ENCODE measurements at regions not wholly inside any gene's neighbourhood (a gene's known extent, or its start where the extent isn't known, plus 50 kb on each side); places are given as distances from the start of the nearest gene placed in this dataset.

DNA sequence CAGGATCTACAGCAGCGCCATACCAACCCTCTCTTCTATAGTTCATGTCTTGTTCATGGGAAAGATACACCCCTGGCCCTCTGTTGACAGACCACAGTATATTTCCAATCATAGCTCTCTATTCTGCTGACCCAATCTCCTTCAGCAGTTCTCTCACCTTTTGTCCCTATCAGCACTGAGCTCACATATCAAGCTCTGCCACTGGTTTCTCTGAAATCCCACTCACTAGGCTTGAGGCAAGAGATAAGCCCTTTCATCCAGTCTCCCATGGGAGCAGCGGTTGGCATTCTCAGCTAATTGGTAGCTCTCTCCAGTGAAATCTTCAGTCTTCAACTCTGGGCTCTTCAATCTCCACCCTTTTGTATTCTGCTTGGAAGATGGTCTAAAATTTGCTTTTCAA lies 313.4 kb downstream of the GJA1 start:
- Histone ChIP-seq H3K27me3 (ENCODE audit: insufficient read depth, low read length) (no peaks in the 10 kb centered on the region), H3K4me3 (ENCODE audit: low read depth, low read length) (no peak overlapping the region), H3K36me3 (ENCODE audit: insufficient read depth, low read length) (no peaks in the 10 kb centered on the region), H3K27ac (ENCODE audit: low read depth, low read length) (no peak overlapping the region), H2AFZ (ENCODE audit: low read length, unreplicated experiment) (no peak overlapping the region), H3K4me1 (ENCODE audit: control insufficient read depth, insufficient read depth, low read length, unreplicated experiment) (no peaks in the 10 kb centered on the region), H3K79me2 (ENCODE audit: control insufficient read depth, insufficient read depth, low read length, unreplicated experiment) (no peaks in the 10 kb centered on the region)

DNA sequence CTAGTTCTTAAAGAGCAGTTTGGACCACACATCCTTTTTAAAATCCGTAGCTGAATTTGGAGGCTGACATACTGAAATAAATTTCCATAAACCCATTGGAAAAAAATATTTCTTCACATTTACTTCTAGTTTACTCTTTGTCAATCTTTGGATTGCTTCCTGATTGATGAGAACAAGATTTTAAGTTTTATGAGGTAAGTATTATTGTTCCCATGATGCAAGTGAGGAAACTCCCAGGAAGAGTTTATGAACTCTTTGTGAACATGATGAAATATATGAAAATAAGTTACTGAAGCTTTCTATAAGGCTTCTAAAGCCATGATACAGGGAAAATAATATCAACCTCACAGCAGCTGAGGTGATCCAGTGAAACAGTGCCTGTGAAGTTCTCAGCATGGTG lies 320.0 kb downstream of the GJA1 start:
- Histone ChIP-seq H3K4me1 (ENCODE audit: control insufficient read depth, insufficient read depth, low read length, unreplicated experiment) (no peaks in the 10 kb centered on the region), H3K27ac (ENCODE audit: low read depth, low read length) (no peak overlapping the region), H3K27me3 (ENCODE audit: insufficient read depth, low read length) (no peaks in the 10 kb centered on the region), H3K36me3 (ENCODE audit: insufficient read depth, low read length) (no peaks in the 10 kb centered on the region), H2AFZ (ENCODE audit: low read length, unreplicated experiment) (no peak overlapping the region), H3K79me2 (ENCODE audit: control insufficient read depth, insufficient read depth, low read length, unreplicated experiment) (no peaks in the 10 kb centered on the region), H3K4me3 (ENCODE audit: low read depth, low read length) (no peak overlapping the region)

DNA sequence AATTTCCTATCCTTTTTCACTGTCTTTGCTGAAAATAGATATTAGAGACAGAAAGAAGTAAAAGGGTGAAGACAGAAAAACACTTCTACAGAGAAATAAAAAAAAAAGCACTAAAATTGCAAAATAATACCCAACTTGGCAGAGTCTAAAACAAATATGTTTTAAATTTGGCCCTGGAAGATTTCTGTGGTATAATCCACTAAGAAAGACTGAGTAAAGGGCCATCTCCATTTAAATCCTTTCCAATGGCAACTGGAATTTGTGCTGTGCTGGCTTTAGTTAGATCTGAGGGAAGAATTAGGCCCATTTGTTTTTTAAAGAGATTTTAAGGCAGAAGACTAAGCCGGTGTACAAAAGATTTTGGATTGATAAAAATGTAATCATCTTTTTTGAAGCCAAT lies 321.2 kb downstream of the GJA1 start:
- no peak overlapping the region for H2AFZ ChIP-seq (ENCODE audit: low read length, unreplicated experiment)
- H3K4me3 ChIP-seq (ENCODE audit: low read depth, low read length) = no peak overlapping the region
- no peak overlapping the region for H3K27ac ChIP-seq (ENCODE audit: low read depth, low read length)
- H3K27me3 ChIP-seq (ENCODE audit: insufficient read depth, low read length) = no peaks in the 10 kb centered on the region
- no peaks in the 10 kb centered on the region for H3K79me2 ChIP-seq (ENCODE audit: control insufficient read depth, insufficient read depth, low read length, unreplicated experiment)
- no peaks in the 10 kb centered on the region for H3K4me1 ChIP-seq (ENCODE audit: control insufficient read depth, insufficient read depth, low read length, unreplicated experiment)
- no peaks in the 10 kb centered on the region for H3K36me3 ChIP-seq (ENCODE audit: insufficient read depth, low read length)

DNA sequence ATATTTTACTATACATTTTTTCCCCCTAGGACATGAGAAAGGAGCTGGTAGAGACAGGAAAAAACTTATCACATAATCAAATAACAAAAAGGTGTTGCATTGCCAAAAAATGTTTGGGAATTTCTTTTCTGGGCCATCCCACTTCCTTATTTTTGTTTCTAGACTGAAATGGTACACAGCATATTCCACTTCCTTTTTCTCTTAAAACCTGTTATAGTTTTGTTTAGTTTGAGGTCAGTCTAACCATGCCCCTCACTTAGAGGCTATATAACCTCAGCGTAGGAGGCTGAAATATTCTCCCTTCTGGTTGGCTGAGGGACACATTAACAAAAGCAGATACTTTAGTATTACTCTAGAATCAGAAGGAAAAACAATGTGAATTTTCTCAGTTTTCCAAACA lies 323.9 kb downstream of the GJA1 start:
- H3K27ac ChIP-seq (ENCODE audit: low read depth, low read length) = no peak overlapping the region
- no peaks in the 10 kb centered on the region for H3K27me3 ChIP-seq (ENCODE audit: insufficient read depth, low read length)
- H2AFZ ChIP-seq (ENCODE audit: low read length, unreplicated experiment) = no peak overlapping the region
- H3K36me3 ChIP-seq (ENCODE audit: insufficient read depth, low read length) = no peaks in the 10 kb centered on the region
- H3K4me3 ChIP-seq (ENCODE audit: low read depth, low read length) = no peak overlapping the region
- no peaks in the 10 kb centered on the region for H3K4me1 ChIP-seq (ENCODE audit: control insufficient read depth, insufficient read depth, low read length, unreplicated experiment)
- H3K79me2 ChIP-seq (ENCODE audit: control insufficient read depth, insufficient read depth, low read length, unreplicated experiment) = no peaks in the 10 kb centered on the region

DNA sequence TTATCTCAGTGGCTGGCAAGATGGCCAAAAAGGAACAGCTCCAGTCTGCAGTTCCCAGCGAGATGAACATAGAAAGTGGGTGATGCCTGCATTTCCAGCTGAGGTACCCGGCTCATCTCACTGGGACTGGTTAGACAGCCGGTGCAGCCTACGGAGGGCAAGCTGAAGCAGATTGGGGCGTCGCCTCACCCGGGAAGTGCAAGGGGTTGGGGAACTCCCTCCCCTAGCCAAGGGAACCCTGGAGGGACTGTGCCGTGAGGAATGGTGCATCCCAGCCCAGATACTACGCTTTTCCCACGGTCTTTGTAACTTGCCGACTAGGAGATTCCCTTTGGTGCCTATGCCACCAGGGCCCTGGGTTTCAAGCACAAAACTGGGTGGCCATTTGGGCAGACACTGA lies 324.7 kb downstream of the GJA1 start:
- no peak overlapping the region for H2AFZ ChIP-seq (ENCODE audit: low read length, unreplicated experiment)
- no peaks in the 10 kb centered on the region for H3K36me3 ChIP-seq (ENCODE audit: insufficient read depth, low read length)
- H3K4me3 ChIP-seq (ENCODE audit: low read depth, low read length) = no peak overlapping the region
- no peaks in the 10 kb centered on the region for H3K79me2 ChIP-seq (ENCODE audit: control insufficient read depth, insufficient read depth, low read length, unreplicated experiment)
- H3K27me3 ChIP-seq (ENCODE audit: insufficient read depth, low read length) = no peaks in the 10 kb centered on the region
- H3K4me1 ChIP-seq (ENCODE audit: control insufficient read depth, insufficient read depth, low read length, unreplicated experiment) = no peaks in the 10 kb centered on the region
- no peak overlapping the region for H3K27ac ChIP-seq (ENCODE audit: low read depth, low read length)

DNA sequence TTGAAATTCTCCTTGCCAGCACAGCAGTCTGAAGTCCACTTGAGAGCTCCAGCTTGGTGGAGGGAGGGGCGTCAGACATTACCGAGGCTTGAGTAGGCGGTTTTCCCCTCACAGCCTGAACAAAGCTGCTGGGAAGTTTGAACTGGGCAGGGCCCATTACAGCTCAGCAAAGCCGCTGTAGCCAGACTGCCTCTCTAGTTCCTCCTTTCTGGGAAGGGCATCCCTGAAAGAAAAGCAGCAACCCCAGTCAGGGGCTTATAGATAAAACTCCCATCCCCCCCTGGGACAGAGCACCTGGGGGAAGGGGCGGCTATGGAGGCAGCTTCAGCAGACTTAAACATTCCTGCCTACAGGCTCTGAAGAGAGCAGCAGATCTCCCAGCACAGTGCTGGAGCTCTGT lies 325.3 kb downstream of the GJA1 start:
- Histone ChIP-seq H3K4me3 (ENCODE audit: low read depth, low read length) (no peak overlapping the region), H3K27ac (ENCODE audit: low read depth, low read length) (no peak overlapping the region), H2AFZ (ENCODE audit: low read length, unreplicated experiment) (no peak overlapping the region), H3K79me2 (ENCODE audit: control insufficient read depth, insufficient read depth, low read length, unreplicated experiment) (no peaks in the 10 kb centered on the region), H3K36me3 (ENCODE audit: insufficient read depth, low read length) (no peaks in the 10 kb centered on the region), H3K27me3 (ENCODE audit: insufficient read depth, low read length) (no peaks in the 10 kb centered on the region), H3K4me1 (ENCODE audit: control insufficient read depth, insufficient read depth, low read length, unreplicated experiment) (no peaks in the 10 kb centered on the region)

DNA sequence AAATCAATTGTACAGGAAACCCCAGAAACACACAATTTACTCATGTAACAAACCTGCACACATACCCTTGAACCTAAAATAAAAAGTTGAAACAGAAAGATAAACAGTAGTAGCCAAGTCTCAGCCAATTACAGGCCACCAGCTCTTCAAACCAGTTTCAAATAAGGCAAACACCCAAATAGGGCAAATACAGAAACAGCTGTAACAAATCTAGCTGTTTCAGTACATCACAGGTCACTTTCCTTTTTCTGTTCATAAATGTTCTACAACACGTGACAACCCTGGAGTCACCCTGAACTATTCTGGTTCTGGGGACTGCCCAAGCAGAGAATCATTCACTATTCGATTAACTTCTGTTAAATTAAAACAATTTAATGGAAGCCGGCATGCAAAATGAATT lies 329.0 kb downstream of the GJA1 start:
- Histone ChIP-seq H3K27ac (ENCODE audit: low read depth, low read length) (no peak overlapping the region), H2AFZ (ENCODE audit: low read length, unreplicated experiment) (no peak overlapping the region), H3K4me1 (ENCODE audit: control insufficient read depth, insufficient read depth, low read length, unreplicated experiment) (no peaks in the 10 kb centered on the region)

DNA sequence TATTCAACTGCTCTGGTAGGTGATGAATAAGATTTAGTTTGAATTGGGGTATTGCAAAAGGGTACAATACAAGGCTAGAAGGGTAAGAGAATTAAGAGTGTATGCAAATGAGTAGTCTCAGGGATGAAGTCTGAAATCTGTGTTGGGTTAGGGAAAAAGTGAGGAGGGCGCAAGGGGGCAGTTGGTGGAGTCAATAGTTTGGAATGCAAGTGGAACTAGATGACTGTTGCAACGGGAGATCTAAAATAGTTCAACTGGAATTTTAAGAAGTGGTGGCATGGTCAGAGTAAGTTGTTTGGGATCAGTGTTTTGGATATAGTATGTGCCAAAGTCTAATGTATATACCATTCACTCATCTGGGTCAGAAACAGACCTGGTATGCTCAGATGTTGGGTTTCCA lies 329.6 kb downstream of the GJA1 start:
- H3K4me1 ChIP-seq (ENCODE audit: control insufficient read depth, insufficient read depth, low read length, unreplicated experiment) = no peaks in the 10 kb centered on the region
- no peak overlapping the region for H2AFZ ChIP-seq (ENCODE audit: low read length, unreplicated experiment)
- H3K27ac ChIP-seq (ENCODE audit: low read depth, low read length) = no peak overlapping the region
- H3K36me3 ChIP-seq (ENCODE audit: insufficient read depth, low read length) = no peaks in the 10 kb centered on the region
- no peaks in the 10 kb centered on the region for H3K27me3 ChIP-seq (ENCODE audit: insufficient read depth, low read length)
- H3K79me2 ChIP-seq (ENCODE audit: control insufficient read depth, insufficient read depth, low read length, unreplicated experiment) = no peaks in the 10 kb centered on the region
- H3K4me3 ChIP-seq (ENCODE audit: low read depth, low read length) = no peak overlapping the region

More for the DNA sequence above, 329.0 kb downstream of the GJA1 start:
- Histone ChIP-seq H3K36me3 (ENCODE audit: insufficient read depth, low read length) (no peaks in the 10 kb centered on the region), H3K79me2 (ENCODE audit: control insufficient read depth, insufficient read depth, low read length, unreplicated experiment) (no peaks in the 10 kb centered on the region), H3K27me3 (ENCODE audit: insufficient read depth, low read length) (no peaks in the 10 kb centered on the region), H3K4me3 (ENCODE audit: low read depth, low read length) (no peak overlapping the region)

DNA sequence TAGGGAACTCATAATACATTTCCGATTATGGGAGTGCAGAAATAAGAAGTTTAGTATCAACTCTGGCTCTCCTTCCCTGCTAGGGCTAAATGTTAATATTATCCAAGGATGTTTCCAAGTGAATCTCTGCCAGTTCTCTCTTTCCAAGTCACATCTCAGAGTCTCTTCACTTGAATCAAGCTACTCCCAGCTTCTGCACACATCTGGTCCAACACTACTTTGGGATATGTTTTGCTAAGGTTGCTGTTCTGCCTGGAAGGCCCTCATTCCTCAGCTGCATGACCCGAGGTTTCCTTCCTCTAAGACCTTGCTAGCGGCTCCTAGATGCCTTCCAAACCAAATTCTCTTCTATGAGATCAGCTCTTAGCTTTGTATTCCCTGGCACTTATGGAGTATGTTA lies 331.8 kb downstream of the GJA1 start:
- no peaks in the 10 kb centered on the region for H3K79me2 ChIP-seq (ENCODE audit: control insufficient read depth, insufficient read depth, low read length, unreplicated experiment)
- H3K4me3 ChIP-seq (ENCODE audit: low read depth, low read length) = no peak overlapping the region
- peaks cover 4% of the 10 kb centered on the region for H3K4me1 ChIP-seq (ENCODE audit: control insufficient read depth, insufficient read depth, low read length, unreplicated experiment)
- no peak overlapping the region for H3K27ac ChIP-seq (ENCODE audit: low read depth, low read length)
- H3K27me3 ChIP-seq (ENCODE audit: insufficient read depth, low read length) = no peaks in the 10 kb centered on the region
- H2AFZ ChIP-seq (ENCODE audit: low read length, unreplicated experiment) = no peak overlapping the region
- no peaks in the 10 kb centered on the region for H3K36me3 ChIP-seq (ENCODE audit: insufficient read depth, low read length)

DNA sequence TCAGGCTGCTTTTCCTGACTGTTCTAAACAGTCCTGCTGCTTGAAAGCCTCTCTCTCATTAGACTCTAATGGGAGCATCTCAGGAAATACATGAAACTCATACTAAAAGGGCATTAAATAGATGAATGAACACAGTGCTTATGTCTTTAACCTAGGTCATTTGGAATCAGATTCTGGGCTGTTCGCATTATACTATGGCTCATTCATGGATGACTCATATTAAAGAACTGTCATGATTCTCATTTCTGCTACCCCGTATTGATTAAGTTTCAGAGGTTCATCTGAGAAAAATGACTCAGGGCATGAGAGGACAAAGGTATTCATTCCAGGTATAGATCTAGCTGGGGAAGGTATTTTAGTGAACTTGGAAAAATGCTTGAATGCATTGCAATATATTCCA lies 335.5 kb downstream of the GJA1 start:
- H3K27ac ChIP-seq (ENCODE audit: low read depth, low read length) = no peak overlapping the region
- no peaks in the 10 kb centered on the region for H3K27me3 ChIP-seq (ENCODE audit: insufficient read depth, low read length)
- H2AFZ ChIP-seq (ENCODE audit: low read length, unreplicated experiment) = no peak overlapping the region
- H3K79me2 ChIP-seq (ENCODE audit: control insufficient read depth, insufficient read depth, low read length, unreplicated experiment) = no peaks in the 10 kb centered on the region
- H3K4me3 ChIP-seq (ENCODE audit: low read depth, low read length) = no peak overlapping the region
- peaks cover 4% of the 10 kb centered on the region for H3K4me1 ChIP-seq (ENCODE audit: control insufficient read depth, insufficient read depth, low read length, unreplicated experiment)
- no peaks in the 10 kb centered on the region for H3K36me3 ChIP-seq (ENCODE audit: insufficient read depth, low read length)

DNA sequence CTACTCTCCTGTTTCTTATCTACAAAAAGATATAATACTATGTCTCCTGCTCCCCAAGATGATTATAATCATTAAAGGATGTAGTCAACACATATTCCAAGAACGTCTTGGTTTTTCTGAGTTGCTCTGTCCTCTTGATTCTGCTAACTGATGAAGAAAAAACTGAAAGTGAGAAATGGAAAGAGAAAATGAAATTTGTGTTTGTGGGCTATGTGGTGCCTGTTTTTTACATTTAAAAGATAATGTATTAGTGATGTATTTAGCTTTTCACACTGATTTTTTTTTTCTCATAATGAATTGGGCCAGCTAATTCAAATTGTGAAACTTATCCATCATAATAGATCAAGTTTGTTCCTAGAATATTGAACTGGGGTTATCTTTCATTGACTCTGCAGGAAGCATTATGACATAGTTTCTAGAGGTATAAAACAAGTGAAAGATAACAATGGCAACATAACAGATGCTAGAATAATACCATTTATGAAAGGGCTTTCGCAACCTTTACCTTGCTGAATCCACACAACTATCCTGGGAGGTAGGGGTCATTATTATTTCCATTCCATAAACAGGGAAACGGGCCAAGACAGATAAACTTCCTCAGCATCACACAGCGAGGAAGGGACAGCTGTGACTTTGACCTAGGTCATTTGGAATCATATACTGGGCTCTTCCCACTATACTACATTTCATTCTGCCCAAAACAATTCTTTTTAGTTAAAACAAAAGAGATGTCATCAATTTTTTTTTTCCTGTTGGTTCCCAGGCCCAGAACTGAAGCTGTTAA lies 336.7 kb downstream of the GJA1 start:
- Histone ChIP-seq H3K36me3 (ENCODE audit: insufficient read depth, low read length) (no peaks in the 10 kb centered on the region), H3K27me3 (ENCODE audit: insufficient read depth, low read length) (no peaks in the 10 kb centered on the region), H3K27ac (ENCODE audit: low read depth, low read length) (no peak overlapping the region), H3K4me1 (ENCODE audit: control insufficient read depth, insufficient read depth, low read length, unreplicated experiment) (peaks cover 4% of the 10 kb centered on the region), H3K4me3 (ENCODE audit: low read depth, low read length) (no peak overlapping the region), H3K79me2 (ENCODE audit: control insufficient read depth, insufficient read depth, low read length, unreplicated experiment) (no peaks in the 10 kb centered on the region), H2AFZ (ENCODE audit: low read length, unreplicated experiment) (no peak overlapping the region)
